ENCODE measurements at regions not wholly inside any gene's neighbourhood (a gene's known extent, or its start where the extent isn't known, plus 50 kb on each side); places are given as distances from the start of the nearest gene placed in this dataset.

DNA sequence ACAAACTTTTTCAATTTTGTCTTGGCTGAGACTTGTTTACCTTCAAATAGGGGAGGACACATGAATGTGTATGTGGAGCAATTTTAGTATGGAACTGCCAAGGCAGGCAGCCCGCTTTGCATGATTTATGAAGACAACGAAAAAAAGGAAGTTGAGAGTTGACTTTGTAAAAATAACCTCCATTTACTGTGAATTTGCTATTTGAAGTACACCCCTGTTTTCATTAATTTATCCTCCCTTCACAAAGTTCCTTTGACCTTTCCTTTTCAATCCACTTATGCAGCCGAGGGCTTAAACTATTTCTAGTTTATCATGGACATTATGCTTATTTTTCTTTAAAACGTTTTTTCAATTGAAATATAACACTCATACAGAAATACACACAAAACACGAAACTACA is 369.6 kb upstream of the CADM1 start:
- DNase-seq: no peak

DNA sequence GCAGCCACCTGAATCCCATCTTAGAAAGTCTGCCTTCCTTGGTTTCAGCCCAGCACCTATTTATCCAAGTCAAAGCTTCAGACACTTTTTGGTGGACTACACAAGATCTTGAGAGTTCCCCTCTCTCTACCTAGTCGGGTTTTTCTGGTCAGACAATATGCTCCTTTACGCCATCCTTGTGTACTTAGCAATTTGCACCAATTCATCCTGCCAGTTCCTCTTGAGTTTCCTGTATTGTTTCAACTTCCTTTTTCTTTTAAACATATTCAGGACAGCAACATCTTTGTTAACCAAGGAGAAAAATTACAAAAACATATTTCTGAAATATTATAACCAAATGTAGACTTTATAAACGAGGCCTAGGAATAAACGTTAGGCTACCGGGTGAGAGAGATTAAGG is 368.2 kb upstream of the CADM1 start:
- DNase-seq: no peak

DNA sequence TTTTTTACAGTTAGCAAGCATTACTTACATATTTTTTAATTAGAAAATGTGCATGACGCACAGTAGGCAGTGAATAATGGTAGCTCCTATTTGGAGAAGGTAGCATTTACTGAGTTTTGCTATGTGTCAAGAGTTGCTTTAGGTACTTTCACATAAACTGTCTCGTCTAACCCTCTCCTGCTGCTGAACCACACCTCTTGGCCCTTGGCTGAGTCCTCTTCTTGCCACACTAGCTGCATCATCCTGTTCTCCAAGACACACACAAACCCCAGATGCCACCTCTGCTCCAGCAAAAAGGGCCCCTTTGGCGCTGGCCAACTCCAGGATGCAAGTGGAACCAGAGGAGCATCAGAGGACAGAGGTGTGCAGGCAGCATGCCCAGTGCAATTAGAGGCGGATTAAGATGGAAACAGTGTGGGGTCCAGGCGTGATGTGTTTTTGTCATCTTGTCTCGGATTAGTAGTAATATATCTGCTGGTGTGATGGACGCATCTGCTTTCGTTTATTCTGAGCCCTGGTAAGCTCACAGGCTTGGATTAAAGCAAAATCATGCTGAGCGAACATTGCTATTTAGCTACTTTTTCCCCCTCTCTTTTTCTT is 367.0 kb upstream of the CADM1 start:
- no peak for DNase-seq

DNA sequence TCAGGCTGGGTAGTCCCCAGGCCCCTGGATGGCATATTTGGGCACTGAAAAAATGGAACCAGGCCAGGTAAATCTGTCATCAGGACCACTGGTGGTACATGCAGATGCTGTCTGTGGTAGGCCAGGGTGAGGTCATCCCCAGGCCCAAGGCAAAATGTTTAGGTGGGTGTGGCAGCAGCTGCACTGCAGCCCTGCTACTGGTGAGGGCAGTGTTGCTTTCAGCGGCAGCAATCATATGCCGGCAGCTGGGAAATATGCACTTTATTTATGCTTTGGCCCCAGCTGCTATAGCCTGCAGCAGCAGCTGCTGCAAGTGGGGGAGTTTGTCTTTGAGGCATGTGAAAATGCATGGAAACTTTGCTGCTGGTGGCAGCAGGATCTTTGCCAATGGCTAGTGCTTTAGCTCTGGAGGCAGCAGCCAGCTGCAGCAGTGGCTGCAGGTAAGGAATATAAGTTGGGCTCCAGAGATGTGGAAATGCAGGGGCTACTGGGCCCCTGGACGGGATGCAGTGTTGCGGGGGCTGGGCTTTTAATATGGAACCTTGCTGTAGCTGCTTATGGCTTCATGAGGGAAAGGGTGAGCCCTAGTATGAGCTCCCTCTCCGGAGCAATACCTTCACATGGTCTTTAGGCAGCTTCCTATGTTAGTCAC is 365.7 kb upstream of the CADM1 start:
- DNase-seq: no peak

DNA sequence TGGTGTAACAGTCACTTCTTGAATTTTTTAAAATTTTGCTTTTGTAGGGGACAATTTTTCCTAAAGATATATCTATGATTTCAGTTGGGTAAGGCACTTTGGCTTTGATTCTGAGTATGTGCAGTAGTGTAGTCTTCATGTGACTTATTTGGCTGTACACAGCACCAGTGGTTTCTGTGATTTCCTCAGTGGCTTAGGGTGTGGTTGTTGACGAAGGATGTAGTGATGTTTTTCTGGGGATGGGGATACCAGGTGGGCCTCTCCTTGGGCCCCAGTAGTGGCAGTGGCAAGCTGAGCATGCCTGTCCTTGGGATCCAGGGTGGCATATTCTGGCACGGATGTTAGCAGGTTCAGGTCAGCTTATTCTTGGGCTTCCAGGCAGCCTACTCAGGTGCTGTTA is 364.9 kb upstream of the CADM1 start:
- no peak for DNase-seq

DNA sequence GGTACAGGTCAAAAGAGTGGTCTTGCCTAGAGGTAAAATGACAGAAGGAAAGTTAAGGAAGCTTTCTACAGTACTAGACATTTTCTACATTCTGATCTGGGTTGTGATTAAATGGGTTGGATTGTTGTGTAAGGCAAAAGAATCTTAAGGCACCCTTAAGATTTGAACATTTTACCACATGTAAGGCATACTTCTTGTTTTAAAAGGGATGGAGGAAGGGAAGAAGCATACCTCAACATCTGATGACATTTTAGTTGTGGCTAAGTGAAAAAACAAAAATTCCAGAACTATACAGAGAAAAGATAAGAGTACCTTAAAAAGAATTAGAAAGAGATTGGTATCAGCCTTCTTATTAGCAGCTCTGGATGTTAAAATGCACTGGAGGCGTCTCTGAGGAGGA is 356.0 kb upstream of the CADM1 start:
- no peak for DNase-seq

DNA sequence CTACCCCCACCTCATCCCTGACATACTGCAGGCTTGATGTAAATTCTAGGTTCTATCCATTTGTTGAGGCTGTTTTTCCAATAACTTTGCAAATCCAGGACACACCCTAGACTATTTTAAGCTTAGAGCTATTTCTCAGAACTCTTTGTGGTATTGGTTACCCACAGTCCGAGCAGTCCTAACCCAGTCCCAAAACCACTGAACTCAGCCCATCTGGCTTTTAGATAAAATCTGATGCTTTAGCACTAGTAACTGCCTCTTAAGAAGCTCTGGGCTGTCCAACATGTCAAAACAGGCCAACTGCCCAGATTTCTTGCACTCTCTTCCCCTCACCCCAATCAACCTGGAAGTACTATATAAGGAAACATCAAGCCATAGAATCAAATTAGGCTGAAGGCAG is 344.4 kb upstream of the CADM1 start:
- DNase-seq: no peak

DNA sequence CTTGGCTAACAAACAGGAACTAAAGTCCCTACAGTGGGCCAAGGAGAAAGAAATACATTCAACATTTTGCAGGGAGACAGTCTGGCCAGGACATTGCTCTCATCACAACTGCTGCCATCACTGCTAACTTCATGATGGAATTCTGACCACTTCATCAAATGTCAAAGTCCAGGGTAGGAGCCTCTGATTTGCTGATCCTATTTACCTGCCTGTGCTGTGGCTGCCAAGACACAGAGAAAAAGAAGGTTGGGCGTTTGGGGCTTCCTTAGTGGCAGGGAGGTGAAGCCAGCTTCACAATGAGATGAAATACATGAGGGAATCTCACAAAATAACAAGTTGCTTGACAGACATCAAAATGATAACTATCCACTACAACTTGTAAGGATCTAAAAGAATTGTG is 343.9 kb upstream of the CADM1 start:
- no peak for DNase-seq

DNA sequence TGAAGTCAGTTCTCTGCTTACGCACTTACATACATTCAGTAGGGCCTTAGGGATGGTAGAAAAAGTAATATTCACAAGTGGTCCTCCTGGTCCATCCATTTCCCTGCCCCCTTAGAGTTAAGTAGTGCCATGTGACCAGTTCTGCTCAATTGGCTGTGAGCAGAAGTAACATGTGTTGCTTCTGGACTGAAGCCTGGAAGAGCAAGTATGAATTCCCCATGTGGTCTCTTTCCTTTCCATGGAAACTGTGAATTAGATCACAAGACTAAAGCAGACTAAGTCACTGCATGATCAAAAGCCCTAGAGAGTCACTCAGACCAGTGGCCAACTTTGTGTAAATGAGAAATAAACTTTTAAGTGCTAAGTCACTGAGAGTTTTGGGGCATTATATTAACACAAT is 341.7 kb upstream of the CADM1 start:
- no peak for DNase-seq

DNA sequence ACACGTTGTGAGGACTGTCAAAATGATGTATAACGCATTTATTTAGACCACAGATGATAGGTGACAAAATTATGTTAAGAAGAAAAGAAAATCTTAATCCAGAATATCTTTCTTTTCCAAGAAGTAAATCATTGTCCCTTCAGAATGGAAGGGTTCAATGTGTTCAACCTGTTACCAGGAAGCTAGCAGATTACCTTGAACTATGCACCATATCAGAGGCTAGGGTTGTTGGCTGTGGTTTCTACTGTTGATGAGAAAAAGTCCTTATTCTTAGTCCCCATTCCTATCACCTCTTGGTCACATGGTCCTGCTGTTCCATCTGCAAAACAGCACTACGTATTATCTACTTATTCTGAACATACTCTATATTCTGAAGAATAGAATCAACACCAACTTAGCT is 339.5 kb upstream of the CADM1 start:
- DNase-seq: no peak

DNA sequence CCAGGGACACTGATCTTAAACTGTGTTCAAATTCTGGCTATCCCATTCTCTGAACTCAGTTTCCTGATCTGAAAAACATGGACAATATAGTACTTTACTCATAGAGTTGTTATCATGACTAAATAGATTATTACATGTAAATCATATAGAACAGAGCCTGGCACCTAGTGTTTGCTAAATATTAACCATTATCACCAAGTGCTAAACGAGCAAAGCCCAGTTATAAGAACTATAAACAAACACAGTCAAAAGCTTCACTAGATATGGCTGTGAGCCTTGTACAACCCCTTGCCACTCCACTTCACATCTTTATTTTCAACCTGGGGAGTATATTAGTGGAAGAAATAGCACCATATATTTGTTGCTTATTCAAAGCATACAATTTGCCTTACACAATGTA is 338.9 kb upstream of the CADM1 start:
- no peak for DNase-seq

DNA sequence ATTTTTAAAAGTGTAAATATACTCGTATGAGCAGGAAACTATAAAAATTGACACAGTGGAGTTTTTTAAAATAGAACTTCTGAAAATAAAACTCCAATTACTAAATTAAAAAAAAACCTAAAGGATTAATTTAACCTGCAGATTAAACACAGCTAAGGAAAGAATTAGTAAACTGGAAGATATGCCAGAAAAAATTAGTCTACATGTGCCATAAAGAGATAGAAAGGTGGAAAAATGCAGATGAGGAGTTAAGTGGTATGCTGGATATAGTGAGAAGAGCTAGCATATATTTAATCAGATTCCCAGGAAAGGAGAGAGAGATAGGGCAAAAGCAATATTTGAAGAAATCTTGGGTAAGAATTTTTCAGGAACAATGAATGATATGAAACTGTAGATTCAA is 315.8 kb upstream of the CADM1 start:
- no peak for DNase-seq

DNA sequence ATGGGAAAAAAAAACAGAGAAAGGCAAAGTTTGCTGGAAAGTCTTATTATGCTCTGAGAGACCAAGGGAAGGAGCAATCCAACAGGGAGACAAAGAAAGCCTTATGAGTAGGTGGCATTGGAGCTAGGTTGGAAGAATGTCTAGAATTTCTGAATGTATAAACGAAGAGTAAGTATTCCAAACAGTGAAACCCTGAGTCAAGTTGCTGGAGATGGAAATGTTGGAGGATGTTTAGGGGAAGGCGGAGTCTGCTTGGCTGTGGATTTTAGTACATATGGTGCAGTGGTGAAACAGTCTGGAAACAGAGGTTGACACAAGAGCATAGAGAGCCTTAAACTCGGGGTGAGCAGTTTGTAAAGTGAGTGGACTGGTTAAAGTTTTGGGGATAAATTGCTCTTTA is 314.8 kb upstream of the CADM1 start:
- no peak for DNase-seq

DNA sequence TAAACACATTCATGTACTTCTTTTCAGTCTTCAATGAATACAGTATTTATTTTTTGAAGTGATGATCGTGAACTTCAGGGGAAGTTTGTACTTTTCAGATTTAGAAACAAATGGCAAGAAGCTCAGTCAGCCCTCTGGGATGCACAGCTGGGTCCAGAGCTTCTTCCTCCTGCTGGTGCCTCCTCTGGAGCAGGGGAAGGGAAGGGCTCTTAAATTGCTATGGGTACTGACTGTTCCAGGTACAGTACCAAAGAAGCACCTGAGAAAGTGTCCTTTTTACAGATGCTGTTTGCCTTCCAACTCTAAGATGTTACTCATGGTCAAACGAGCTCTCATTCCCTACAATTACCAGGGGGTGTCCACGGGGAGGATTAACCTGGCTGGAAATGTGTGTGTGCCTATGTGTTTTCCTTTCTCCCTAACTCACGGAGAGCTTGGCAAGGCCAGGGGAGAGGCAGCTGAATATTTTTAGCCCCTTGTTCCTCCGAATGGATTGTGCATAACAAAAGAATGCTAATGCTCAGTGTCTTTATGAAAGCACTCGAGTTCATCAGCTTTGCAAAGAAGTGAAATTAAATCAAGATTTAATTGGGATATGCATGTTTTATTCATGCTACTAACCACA is 313.7 kb upstream of the CADM1 start:
- no peak for DNase-seq

DNA sequence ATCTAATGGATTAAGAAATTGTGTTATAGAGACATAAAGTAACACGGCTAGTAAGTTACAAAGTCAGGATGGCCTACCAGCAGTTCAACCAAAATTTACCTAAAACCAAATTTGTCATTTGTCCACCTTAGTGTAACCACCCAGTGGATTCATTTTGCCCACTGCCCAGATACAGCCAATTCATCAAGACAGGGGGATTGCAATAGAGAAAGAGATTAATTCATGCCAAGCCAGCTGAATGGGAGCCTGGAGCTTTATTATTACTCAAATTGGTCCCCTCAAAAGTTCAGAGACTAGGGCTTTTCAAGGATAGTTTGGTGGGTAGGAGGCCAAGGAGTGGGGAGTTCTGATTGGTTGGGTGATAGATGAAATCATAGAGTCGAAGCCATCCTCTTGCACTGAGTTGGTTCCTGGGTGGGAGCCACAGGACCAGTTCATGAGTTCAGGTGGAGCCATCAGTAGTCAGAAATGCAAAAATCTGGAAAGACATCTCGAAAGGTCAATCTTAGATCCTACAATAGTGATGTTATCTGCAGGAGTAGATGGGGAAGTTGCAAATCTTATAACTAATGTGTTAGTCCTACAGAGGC is 304.2 kb upstream of the CADM1 start:
- DNase-seq: no peak

DNA sequence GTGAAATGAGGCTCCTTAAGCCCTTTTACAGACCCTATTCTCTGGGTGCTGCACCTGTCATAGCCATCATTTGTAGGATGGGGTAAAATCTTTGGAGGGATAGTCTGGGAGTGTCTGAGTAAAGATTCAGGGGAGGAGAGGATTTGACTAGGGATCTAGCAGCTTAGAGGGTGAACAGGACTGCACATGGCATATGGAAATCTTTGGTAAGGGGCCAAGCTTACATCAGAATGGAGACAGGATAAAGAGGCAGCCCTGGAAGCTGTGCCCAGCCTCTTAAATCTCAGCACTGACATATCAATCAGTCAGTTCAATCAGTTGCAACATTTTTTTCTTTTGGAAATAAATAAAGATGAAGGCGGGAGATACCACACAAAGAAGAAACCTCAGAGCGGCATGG is 301.8 kb upstream of the CADM1 start:
- no peak for DNase-seq

DNA sequence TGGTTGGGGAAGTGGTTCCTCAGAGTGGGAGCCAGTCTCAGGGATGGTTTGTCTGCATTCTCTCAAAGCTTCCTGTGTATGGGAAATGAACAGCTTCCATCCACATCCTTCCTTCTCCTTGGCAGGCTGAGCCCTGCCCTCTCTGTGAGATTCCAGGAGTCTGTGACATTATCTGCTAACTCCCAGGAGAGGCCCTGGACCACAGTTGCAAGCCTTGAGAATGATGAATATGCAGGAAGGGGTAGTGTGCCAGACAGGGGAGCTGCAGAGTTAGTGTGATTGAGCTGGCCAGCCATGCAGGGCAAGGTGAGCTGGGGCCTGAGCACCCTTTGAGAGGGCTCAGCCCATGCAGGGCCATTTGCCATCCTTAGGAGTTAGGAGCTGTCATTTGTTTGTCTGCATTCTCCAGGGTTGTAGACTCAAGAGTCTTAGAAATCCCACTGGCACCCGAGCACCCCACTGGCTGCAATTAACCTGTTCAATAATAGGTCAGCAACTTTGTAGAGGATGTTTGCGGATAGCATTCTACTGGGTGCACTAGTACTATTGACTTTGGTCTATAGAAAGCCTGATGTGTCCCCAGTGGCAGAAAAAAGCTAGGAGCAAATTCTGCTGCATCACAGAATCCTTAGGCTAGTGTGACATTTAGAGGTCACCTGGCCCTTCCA is 299.0 kb upstream of the CADM1 start:
- no peak for DNase-seq

DNA sequence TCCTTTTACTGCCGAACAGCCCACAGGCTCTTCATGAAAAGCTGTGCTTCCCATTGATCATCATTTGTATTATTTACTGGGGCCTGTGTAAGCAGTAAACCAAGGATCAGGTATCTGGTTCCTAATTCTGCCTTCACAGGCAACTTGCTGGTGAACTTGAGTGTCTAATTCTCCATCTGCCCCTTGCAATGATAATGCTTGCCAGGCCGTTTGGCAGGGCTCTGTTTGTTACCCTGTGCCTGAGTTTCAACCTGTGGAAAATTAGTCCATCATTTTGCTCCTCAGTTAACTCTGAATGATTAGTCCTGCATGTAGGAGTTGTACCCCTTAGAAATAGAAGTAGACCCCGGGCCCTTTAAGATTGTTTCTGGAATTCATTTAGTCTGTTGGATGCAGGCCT is 298.4 kb upstream of the CADM1 start:
- DNase-seq: no peak

DNA sequence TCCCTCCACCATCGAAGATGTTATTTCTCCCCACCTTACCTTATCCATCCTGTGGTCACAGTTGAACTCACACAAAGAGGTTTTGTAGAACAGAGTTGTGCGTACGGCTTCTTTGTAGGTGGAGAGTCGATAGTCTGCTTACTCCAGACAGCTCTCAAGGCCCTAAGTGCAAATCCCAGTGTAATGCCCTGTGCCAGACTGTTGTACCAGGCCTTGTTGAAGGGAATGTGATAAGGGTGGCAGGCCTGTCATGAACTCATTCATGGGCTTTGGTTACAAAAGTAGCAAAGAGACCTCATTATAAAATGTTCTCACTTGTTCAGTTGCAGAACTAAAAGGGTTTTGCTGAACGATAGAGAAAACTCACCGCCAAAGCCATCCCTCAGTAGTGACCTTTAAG is 288.7 kb upstream of the CADM1 start:
- DNase-seq: no peak

DNA sequence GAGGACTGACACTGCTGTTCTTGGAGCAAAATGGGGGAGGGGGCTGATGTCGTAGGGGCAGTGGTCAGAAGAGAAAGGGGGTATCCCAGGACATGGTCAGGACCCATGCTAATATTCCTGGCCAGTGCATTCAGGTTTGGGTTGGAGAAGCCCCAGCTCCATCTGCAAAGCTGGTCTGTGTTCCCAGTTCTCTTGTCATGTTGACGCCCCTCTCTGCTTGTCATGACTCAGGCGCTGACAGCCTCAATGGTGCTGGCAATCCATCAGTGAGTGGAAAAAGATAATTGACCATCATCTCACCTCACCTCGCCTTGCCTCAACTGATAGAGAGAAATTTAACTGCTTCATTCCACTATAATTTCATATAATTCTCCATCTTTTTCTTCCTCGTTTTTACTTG is 283.1 kb upstream of the CADM1 start:
- DNase-seq: no peak

DNA sequence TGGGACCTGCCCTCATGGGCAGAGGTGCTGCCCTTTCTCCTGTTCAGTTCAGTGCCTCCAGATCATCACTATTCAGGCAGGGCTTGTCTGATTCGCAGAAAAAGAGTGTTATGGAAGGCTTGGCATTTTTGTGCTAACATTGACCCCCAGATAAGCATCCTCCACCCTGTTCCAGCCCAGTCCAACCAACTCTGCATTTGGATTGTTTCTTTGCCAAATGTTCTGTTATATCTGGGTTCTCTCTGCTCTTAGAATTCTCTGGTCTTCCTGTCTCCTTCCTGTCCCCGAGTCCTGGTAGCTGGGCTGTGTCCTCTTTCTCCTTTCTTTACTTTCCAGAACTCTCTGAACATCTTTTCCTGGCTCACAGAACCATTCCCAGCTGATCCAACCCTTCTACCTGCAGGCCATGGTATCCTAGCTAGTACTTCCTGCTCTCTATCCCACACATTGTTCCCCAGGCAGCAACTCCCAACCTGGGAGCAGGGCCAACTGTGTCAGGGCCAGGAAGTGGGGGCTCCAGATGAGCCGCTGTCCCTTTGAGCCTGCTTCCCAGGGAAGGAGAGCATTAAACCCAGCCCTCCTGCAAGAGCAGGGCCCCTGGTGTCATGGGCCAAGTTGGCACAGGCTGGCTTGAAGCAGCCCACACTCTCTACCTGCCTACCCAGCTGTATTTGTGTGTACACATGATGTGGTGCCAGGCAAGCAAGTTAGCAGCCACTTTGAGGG is 280.7 kb upstream of the CADM1 start:
- no peak for DNase-seq

DNA sequence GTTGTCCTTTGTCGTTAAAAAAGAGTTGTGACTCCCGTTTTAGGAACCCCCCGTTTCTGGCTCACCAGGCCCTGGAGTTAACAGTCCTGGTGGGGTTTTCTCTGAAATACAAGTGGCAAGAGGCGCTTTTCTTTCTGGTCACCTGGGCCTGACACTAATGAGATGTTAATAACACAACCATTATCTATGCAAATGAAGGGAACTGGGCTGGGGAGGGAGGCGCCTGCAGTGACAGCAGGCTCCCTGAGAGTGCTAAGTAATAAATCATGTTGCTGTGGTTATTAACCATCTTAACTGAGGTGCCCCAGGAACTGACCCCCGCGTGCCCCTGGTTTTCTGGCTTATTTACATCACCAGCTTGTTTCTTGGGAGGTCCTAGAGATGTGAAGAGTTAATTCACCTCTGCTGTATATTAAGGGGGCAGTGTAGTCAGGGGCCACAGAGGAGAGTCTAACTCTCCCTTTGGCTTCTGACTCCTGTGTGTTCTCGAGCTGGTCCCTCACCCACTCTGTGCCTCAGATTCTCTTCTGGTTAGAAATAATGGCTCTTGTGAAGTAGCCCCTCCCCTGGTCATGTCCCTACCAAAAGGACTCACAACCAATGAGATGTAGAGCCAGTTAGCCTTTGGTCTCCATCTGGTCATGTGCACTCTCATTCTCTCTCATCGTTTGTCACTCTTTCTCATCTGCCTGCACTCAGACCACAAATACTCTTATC is 276.6 kb upstream of the CADM1 start:
- no peak for DNase-seq

Measured in CD4-positive, alpha-beta T cell treated with Interleukin-17A for 4 hours (primary cell).